ENCODE measurements at regions not wholly inside any gene's neighbourhood (a gene's known extent, or its start where the extent isn't known, plus 50 kb on each side); places are given as distances from the start of the nearest gene placed in this dataset.

GRCh38 chr5:8050616-8051175, 181.7 kb downstream of the MTRR start:
- WGBS (ENCODE audit: insufficient coverage, insufficient read length): 100% methylated on average over 1 of the region's 2 CpGs
- no peak for DNase-seq (ENCODE audit: low read depth, low spot score)
- H3K9me3 ChIP-seq (ENCODE audit: control insufficient read depth, insufficient read depth, low read length): no peaks in the 10 kb centered on the region

GRCh38 chr5:8053270-8053669, 184.3 kb downstream of the MTRR start:
- Histone ChIP-seq H3K27ac (ENCODE audit: low read length) (no peak overlapping the region), H3K4me1 (ENCODE audit: control insufficient read depth, insufficient read depth, low read length) (no peaks in the 10 kb centered on the region; the same call in 1 of the 2 replicates), H3K4me3 (ENCODE audit: low read length) (no peak overlapping the region), H3K9me3 (ENCODE audit: control insufficient read depth, insufficient read depth, low read length) (no peaks in the 10 kb centered on the region), H3K36me3 (ENCODE audit: control insufficient read depth, insufficient read depth, low read length) (no peaks in the 10 kb centered on the region), H3K27me3 (ENCODE audit: control insufficient read depth, insufficient read depth, low read length) (no peaks in the 10 kb centered on the region)
- no CpG with 5 or more reads among the region's 13 CpGs for WGBS (ENCODE audit: insufficient coverage, insufficient read length)
- no peak for DNase-seq (ENCODE audit: low read depth, low spot score)

More at GRCh38 chr5:8050616-8051175, 181.7 kb downstream of the MTRR start:
- Histone ChIP-seq H3K36me3 (ENCODE audit: control insufficient read depth, insufficient read depth, low read length) (no peaks in the 10 kb centered on the region), H3K27me3 (ENCODE audit: control insufficient read depth, insufficient read depth, low read length) (no peaks in the 10 kb centered on the region), H3K4me3 (ENCODE audit: low read length) (no peak overlapping the region), H3K4me1 (ENCODE audit: control insufficient read depth, insufficient read depth, low read length) (no peaks in the 10 kb centered on the region), H3K27ac (ENCODE audit: low read length) (no peak overlapping the region)

- Histone ChIP-seq H3K36me3 (ENCODE audit: control insufficient read depth, insufficient read depth, low read length) (no peaks in the 10 kb centered on the region), H3K4me1 (ENCODE audit: control insufficient read depth, insufficient read depth, low read length) (peaks cover 3% of the 10 kb centered on the region; the same call in 1 of the 2 replicates), H3K27me3 (ENCODE audit: control insufficient read depth, insufficient read depth, low read length) (no peaks in the 10 kb centered on the region), H3K4me3 (ENCODE audit: low read length) (no peak overlapping the region), H3K9me3 (ENCODE audit: control insufficient read depth, insufficient read depth, low read length) (no peaks in the 10 kb centered on the region), H3K27ac (ENCODE audit: low read length) (no peak overlapping the region)
- no peak for DNase-seq (ENCODE audit: low read depth, low spot score)
- no CpG with 5 or more reads among the region's 7 CpGs for WGBS (ENCODE audit: insufficient coverage, insufficient read length)
Measured at GRCh38 chr5:8057769-8058168, 188.8 kb downstream of the MTRR start.

GRCh38 chr5:8058616-8059190, 189.8 kb downstream of the MTRR start:
- H3K9me3 ChIP-seq (ENCODE audit: control insufficient read depth, insufficient read depth, low read length): no peaks in the 10 kb centered on the region
- DNase-seq (ENCODE audit: low read depth, low spot score): no peak
- no CpG with 5 or more reads among the region's 16 CpGs for WGBS (ENCODE audit: insufficient coverage, insufficient read length)
- no peak overlapping the region for H3K4me3 ChIP-seq (ENCODE audit: low read length)
- no peaks in the 10 kb centered on the region for H3K27me3 ChIP-seq (ENCODE audit: control insufficient read depth, insufficient read depth, low read length)
- no peaks in the 10 kb centered on the region for H3K36me3 ChIP-seq (ENCODE audit: control insufficient read depth, insufficient read depth, low read length)
- H3K4me1 ChIP-seq (ENCODE audit: control insufficient read depth, insufficient read depth, low read length): peaks cover 3% of the 10 kb centered on the region; the same call in 1 of the 2 replicates
- no peak overlapping the region for H3K27ac ChIP-seq (ENCODE audit: low read length)

GRCh38 chr5:8059337-8059736, 190.4 kb downstream of the MTRR start:
- no peak for DNase-seq (ENCODE audit: low read depth, low spot score)
- Histone ChIP-seq H3K4me3 (ENCODE audit: low read length) (no peak overlapping the region), H3K27me3 (ENCODE audit: control insufficient read depth, insufficient read depth, low read length) (no peaks in the 10 kb centered on the region), H3K4me1 (ENCODE audit: control insufficient read depth, insufficient read depth, low read length) (peaks cover 3% of the 10 kb centered on the region; the same call in 1 of the 2 replicates), H3K9me3 (ENCODE audit: control insufficient read depth, insufficient read depth, low read length) (no peaks in the 10 kb centered on the region), H3K27ac (ENCODE audit: low read length) (no peak overlapping the region), H3K36me3 (ENCODE audit: control insufficient read depth, insufficient read depth, low read length) (no peaks in the 10 kb centered on the region)
- WGBS (ENCODE audit: insufficient coverage, insufficient read length): no CpG with 5 or more reads among the region's 4 CpGs

- WGBS (ENCODE audit: insufficient coverage, insufficient read length): no CpG with 5 or more reads among the region's 11 CpGs
- Histone ChIP-seq H3K27me3 (ENCODE audit: control insufficient read depth, insufficient read depth, low read length) (no peaks in the 10 kb centered on the region), H3K4me3 (ENCODE audit: low read length) (no peak overlapping the region), H3K9me3 (ENCODE audit: control insufficient read depth, insufficient read depth, low read length) (no peaks in the 10 kb centered on the region), H3K4me1 (ENCODE audit: control insufficient read depth, insufficient read depth, low read length) (peaks cover 3% of the 10 kb centered on the region; the same call in 1 of the 2 replicates), H3K36me3 (ENCODE audit: control insufficient read depth, insufficient read depth, low read length) (no peaks in the 10 kb centered on the region), H3K27ac (ENCODE audit: low read length) (no peak overlapping the region)
- no peak for DNase-seq (ENCODE audit: low read depth, low spot score)
Measured at GRCh38 chr5:8060235-8060952, 191.4 kb downstream of the MTRR start.

- Histone ChIP-seq H3K36me3 (ENCODE audit: control insufficient read depth, insufficient read depth, low read length) (no peaks in the 10 kb centered on the region), H3K27ac (ENCODE audit: low read length) (no peak overlapping the region), H3K9me3 (ENCODE audit: control insufficient read depth, insufficient read depth, low read length) (no peaks in the 10 kb centered on the region), H3K27me3 (ENCODE audit: control insufficient read depth, insufficient read depth, low read length) (no peaks in the 10 kb centered on the region), H3K4me3 (ENCODE audit: low read length) (no peak overlapping the region), H3K4me1 (ENCODE audit: control insufficient read depth, insufficient read depth, low read length) (peaks cover 3% of the 10 kb centered on the region; the same call in 1 of the 2 replicates)
- WGBS (ENCODE audit: insufficient coverage, insufficient read length): no CpG with 5 or more reads among the region's 7 CpGs
- no peak for DNase-seq (ENCODE audit: low read depth, low spot score)
Measured at GRCh38 chr5:8060953-8061429, 192.0 kb downstream of the MTRR start.

GRCh38 chr5:8062521-8062920, 193.6 kb downstream of the MTRR start:
- Histone ChIP-seq H3K9me3 (ENCODE audit: control insufficient read depth, insufficient read depth, low read length) (no peaks in the 10 kb centered on the region), H3K27ac (ENCODE audit: low read length) (no peak overlapping the region), H3K27me3 (ENCODE audit: control insufficient read depth, insufficient read depth, low read length) (no peaks in the 10 kb centered on the region), H3K4me1 (ENCODE audit: control insufficient read depth, insufficient read depth, low read length) (peaks cover 3% of the 10 kb centered on the region; the same call in 1 of the 2 replicates), H3K4me3 (ENCODE audit: low read length) (no peak overlapping the region), H3K36me3 (ENCODE audit: control insufficient read depth, insufficient read depth, low read length) (no peaks in the 10 kb centered on the region)
- no CpG with 5 or more reads among the region's 5 CpGs for WGBS (ENCODE audit: insufficient coverage, insufficient read length)
- DNase-seq (ENCODE audit: low read depth, low spot score): no peak

GRCh38 chr5:8068078-8068477, 199.1 kb downstream of the MTRR start:
- Histone ChIP-seq H3K36me3 (ENCODE audit: control insufficient read depth, insufficient read depth, low read length) (no peaks in the 10 kb centered on the region), H3K9me3 (ENCODE audit: control insufficient read depth, insufficient read depth, low read length) (no peaks in the 10 kb centered on the region), H3K27ac (ENCODE audit: low read length) (no peak overlapping the region), H3K4me1 (ENCODE audit: control insufficient read depth, insufficient read depth, low read length) (no peaks in the 10 kb centered on the region), H3K27me3 (ENCODE audit: control insufficient read depth, insufficient read depth, low read length) (no peaks in the 10 kb centered on the region), H3K4me3 (ENCODE audit: low read length) (no peak overlapping the region)
- no CpG with 5 or more reads among the region's 1 CpG for WGBS (ENCODE audit: insufficient coverage, insufficient read length)
- no peak for DNase-seq (ENCODE audit: low read depth, low spot score)

GRCh38 chr5:8070138-8070537, 201.2 kb downstream of the MTRR start:
- Histone ChIP-seq H3K4me1 (ENCODE audit: control insufficient read depth, insufficient read depth, low read length) (no peaks in the 10 kb centered on the region), H3K27ac (ENCODE audit: low read length) (no peak overlapping the region), H3K27me3 (ENCODE audit: control insufficient read depth, insufficient read depth, low read length) (no peaks in the 10 kb centered on the region), H3K4me3 (ENCODE audit: low read length) (no peak overlapping the region), H3K36me3 (ENCODE audit: control insufficient read depth, insufficient read depth, low read length) (no peaks in the 10 kb centered on the region), H3K9me3 (ENCODE audit: control insufficient read depth, insufficient read depth, low read length) (no peaks in the 10 kb centered on the region)
- no CpG with 5 or more reads among the region's 3 CpGs for WGBS (ENCODE audit: insufficient coverage, insufficient read length)
- no peak for DNase-seq (ENCODE audit: low read depth, low spot score)

Data from iPS DF 6.9 (cell line).